OCI-LY1 (cell line): ENCODE measurements at regions not wholly inside any gene's neighbourhood (a gene's known extent, or its start where the extent isn't known, plus 50 kb on each side); places are given as distances from the start of the nearest gene placed in this dataset.

Source experiments
- EZH2 ChIP-seq: fragments of 200-600 bp; sonication (generic), shearing (Covaris generic); IDR thresholded peaks from 2 replicates; pipeline ENCODE4 v1.8.0; 2017; ENCODE audit warnings: borderline replicate concordance, mixed run types, mild to moderate bottlenecking, antibody characterized with exemption, low read length, moderate library complexity, mixed read lengths
- TF ChIP-seq, protein P1 (sequence below): fragments of 200-600 bp; sonication (generic), shearing (Covaris generic); IDR thresholded peaks from 2 replicates; pipeline ENCODE4 v1.5.1; 2017; ENCODE audit warnings: mild to moderate bottlenecking, antibody characterized with exemption, low read length, moderate library complexity, mixed read lengths

DNA sequence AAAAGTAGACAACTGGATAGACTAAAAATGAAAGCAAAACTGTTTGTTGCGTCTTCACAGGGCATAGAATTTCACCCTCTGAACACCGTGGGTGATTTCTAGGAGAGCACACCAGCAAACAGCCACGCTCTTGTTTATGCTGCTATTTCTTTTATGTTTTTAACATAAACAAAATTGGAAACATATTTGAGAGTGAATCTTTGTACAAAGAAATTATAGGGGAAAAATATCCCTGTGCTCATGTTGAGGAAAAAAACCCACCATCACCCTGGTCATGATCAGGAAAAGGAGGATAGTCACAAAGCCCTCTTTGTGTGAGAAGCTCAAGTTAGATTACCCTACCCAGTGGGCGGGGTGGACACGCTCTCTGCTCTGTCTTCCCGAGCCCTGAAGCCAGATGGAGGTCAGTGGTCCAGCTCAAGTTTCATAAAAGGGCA lies 313.3 kb downstream of the SATB1 start:
- TF ChIP-seq, protein P1, sequence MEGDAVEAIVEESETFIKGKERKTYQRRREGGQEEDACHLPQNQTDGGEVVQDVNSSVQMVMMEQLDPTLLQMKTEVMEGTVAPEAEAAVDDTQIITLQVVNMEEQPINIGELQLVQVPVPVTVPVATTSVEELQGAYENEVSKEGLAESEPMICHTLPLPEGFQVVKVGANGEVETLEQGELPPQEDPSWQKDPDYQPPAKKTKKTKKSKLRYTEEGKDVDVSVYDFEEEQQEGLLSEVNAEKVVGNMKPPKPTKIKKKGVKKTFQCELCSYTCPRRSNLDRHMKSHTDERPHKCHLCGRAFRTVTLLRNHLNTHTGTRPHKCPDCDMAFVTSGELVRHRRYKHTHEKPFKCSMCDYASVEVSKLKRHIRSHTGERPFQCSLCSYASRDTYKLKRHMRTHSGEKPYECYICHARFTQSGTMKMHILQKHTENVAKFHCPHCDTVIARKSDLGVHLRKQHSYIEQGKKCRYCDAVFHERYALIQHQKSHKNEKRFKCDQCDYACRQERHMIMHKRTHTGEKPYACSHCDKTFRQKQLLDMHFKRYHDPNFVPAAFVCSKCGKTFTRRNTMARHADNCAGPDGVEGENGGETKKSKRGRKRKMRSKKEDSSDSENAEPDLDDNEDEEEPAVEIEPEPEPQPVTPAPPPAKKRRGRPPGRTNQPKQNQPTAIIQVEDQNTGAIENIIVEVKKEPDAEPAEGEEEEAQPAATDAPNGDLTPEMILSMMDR = no peak
- no peak for TF ChIP-seq EZH2
